ENCODE measurements at regions not wholly inside any gene's neighbourhood (a gene's known extent, or its start where the extent isn't known, plus 50 kb on each side); places are given as distances from the start of the nearest gene placed in this dataset.

GRCh38 chr1:244216836-244217235 is 165.8 kb downstream of the ZBTB18 start:
- Histone ChIP-seq H3K36me3 (ENCODE audit: low read depth, low read length) (no peaks in the 10 kb centered on the region), H4K20me1 (ENCODE audit: low read length) (no peaks in the 10 kb centered on the region), H3K9me2 (replicated peaks; ENCODE audit: low read length) (no peaks in the 10 kb centered on the region), H3K27me3 (ENCODE audit: low read length) (no peaks in the 10 kb centered on the region), H3K9me3 (ENCODE audit: low read length) (no peaks in the 10 kb centered on the region), H3K79me2 (ENCODE audit: low read length) (no peaks in the 10 kb centered on the region), H2AFZ (ENCODE audit: low read length) (no peak overlapping the region), H3K4me2 (ENCODE audit: low read length) (no peak overlapping the region), H3K27ac (ENCODE audit: low read length) (no peak overlapping the region), H3K4me3 (ENCODE audit: low read length) (no peak overlapping the region), H3K9ac (ENCODE audit: low read length) (no peak overlapping the region), H3F3A (ENCODE audit: low read length, unreplicated experiment) (no peaks in the 10 kb centered on the region), H3K4me1 (ENCODE audit: insufficient read depth, low read length) (peaks cover 12% of the 10 kb centered on the region)
- CTCF ChIA-PET, result no interaction called here
- DNase-seq, result no peak
- TF ChIP-seq CTCF (conservative IDR thresholded peaks at IDR 0.05; ENCODE audit: low read depth, low read length), result no peak
- TF ChIP-seq EZH2 (IDR thresholded peaks at IDR 0.05; ENCODE audit: low read length, unreplicated experiment), result no peak
- no peak for TF ChIP-seq EZH2phosphoT487 (IDR thresholded peaks at IDR 0.05; ENCODE audit: borderline replicate concordance, low read length)
- no peak for ATAC-seq
- intact Hi-C loops (cut with micrococcal nuclease), result no loop called here
- POLR2A ChIA-PET (ENCODE audit: unreplicated experiment), result no interaction called here
- BruUV-seq (replicated peaks), result no TSS peak

- no peaks in the 10 kb centered on the region for H3K36me3 ChIP-seq (ENCODE audit: low read depth, low read length)
- no peak for TF ChIP-seq EZH2 (IDR thresholded peaks at IDR 0.05; ENCODE audit: low read length, unreplicated experiment)
- TF ChIP-seq CTCF (conservative IDR thresholded peaks at IDR 0.05; ENCODE audit: low read depth, low read length), result no peak
- no peak for TF ChIP-seq EZH2phosphoT487 (IDR thresholded peaks at IDR 0.05; ENCODE audit: borderline replicate concordance, low read length)
- no peak overlapping the region for H3K4me2 ChIP-seq (ENCODE audit: low read length)
- no peak for DNase-seq
- H2AFZ ChIP-seq (ENCODE audit: low read length), result no peak overlapping the region
- H3K9me2 ChIP-seq (replicated peaks; ENCODE audit: low read length), result no peaks in the 10 kb centered on the region
- no peak overlapping the region for H3K9ac ChIP-seq (ENCODE audit: low read length)
- intact Hi-C loops (cut with micrococcal nuclease), result no loop called here
- no peaks in the 10 kb centered on the region for H3K27me3 ChIP-seq (ENCODE audit: low read length)
- H3K4me1 ChIP-seq (ENCODE audit: insufficient read depth, low read length), result peaks cover 12% of the 10 kb centered on the region
- H3K9me3 ChIP-seq (ENCODE audit: low read length), result no peaks in the 10 kb centered on the region
- ChIA-PET CTCF (no interaction called here), POLR2A (ENCODE audit: unreplicated experiment) (no interaction called here)
- H3F3A ChIP-seq (ENCODE audit: low read length, unreplicated experiment), result no peaks in the 10 kb centered on the region
- no peak overlapping the region for H3K27ac ChIP-seq (ENCODE audit: low read length)
- BruUV-seq (replicated peaks), result no TSS peak
- H3K79me2 ChIP-seq (ENCODE audit: low read length), result no peaks in the 10 kb centered on the region
- no peak overlapping the region for H3K4me3 ChIP-seq (ENCODE audit: low read length)
- no peak for ATAC-seq
- H4K20me1 ChIP-seq (ENCODE audit: low read length), result no peaks in the 10 kb centered on the region
Observed at GRCh38 chr1:244217711-244218110, 166.6 kb downstream of the ZBTB18 start.

GRCh38 chr1:244218220-244218619 is 167.1 kb downstream of the ZBTB18 start:
- no peaks in the 10 kb centered on the region for H3K9me3 ChIP-seq (ENCODE audit: low read length)
- no peak overlapping the region for H3K9ac ChIP-seq (ENCODE audit: low read length)
- H3K4me2 ChIP-seq (ENCODE audit: low read length), result no peak overlapping the region
- intact Hi-C loops (cut with micrococcal nuclease), result no loop called here
- ATAC-seq (no peak), DNase-seq (no peak)
- CTCF ChIA-PET, result no interaction called here
- no peaks in the 10 kb centered on the region for H3K79me2 ChIP-seq (ENCODE audit: low read length)
- no peak overlapping the region for H3K4me3 ChIP-seq (ENCODE audit: low read length)
- POLR2A ChIA-PET (ENCODE audit: unreplicated experiment), result no interaction called here
- BruUV-seq (replicated peaks), result no TSS peak
- H3K9me2 ChIP-seq (replicated peaks; ENCODE audit: low read length), result no peaks in the 10 kb centered on the region
- H3K4me1 ChIP-seq (ENCODE audit: insufficient read depth, low read length), result peaks cover 12% of the 10 kb centered on the region
- no peak overlapping the region for H3K27ac ChIP-seq (ENCODE audit: low read length)
- no peaks in the 10 kb centered on the region for H3K27me3 ChIP-seq (ENCODE audit: low read length)
- H2AFZ ChIP-seq (ENCODE audit: low read length), result no peak overlapping the region
- H3F3A ChIP-seq (ENCODE audit: low read length, unreplicated experiment), result no peaks in the 10 kb centered on the region
- TF ChIP-seq EZH2 (IDR thresholded peaks at IDR 0.05; ENCODE audit: low read length, unreplicated experiment), result no peak
- no peak for TF ChIP-seq CTCF (conservative IDR thresholded peaks at IDR 0.05; ENCODE audit: low read depth, low read length)
- no peak for TF ChIP-seq EZH2phosphoT487 (IDR thresholded peaks at IDR 0.05; ENCODE audit: borderline replicate concordance, low read length)
- H4K20me1 ChIP-seq (ENCODE audit: low read length), result no peaks in the 10 kb centered on the region
- H3K36me3 ChIP-seq (ENCODE audit: low read depth, low read length), result no peaks in the 10 kb centered on the region

Data from PC-3 (cell line).